LHCN-M2 (cell line): ENCODE measurements at regions not wholly inside any gene's neighbourhood (a gene's known extent, or its start where the extent isn't known, plus 50 kb on each side); places are given as distances from the start of the nearest gene placed in this dataset.

Experiments used
- DNase-seq: peaks from one replicate; pipeline ENCODE4 v3.0.0-alpha.2; 2012; ENCODE audit warnings: low read depth

DNA sequence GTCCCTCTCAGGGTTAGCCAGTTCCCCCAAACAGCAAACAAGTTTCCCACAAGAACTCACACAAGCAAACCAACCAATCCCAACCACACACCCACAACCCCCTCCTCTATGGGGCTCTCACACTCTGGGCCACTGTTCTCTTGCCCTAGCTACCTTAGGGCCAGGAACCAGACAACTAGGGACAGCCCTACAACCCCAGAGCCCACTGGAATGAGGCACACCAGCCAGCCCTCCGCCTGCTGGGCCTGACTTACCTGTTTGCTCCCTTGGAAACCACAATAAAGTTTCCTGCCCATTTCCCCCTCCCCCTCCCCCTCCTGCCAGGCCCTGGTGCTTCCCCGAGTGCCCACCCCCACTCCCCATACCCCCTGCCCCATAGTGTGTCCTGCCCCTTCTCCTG, 132.6 kb downstream of the WDR11 start:
- DNase-seq, result no peak

DNA sequence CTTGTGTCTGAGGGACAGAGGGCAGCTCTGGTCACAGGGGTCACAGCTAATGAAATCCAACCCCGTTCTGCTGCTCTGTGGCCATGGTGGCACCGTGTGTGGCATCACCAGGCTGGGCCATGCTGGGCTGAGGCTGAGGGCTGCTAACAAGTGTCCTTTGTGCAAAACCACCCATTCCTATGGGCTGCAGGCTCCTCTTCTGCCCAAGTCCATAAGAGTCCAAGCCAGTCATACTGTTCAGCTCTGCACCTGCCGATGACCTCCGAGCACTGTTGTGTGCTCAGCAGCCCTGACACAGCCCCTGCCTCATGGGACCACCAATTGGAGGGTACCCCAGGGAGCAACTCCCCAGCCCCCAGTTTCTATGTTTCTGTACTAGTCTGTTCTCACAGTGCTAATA, 133.1 kb downstream of the WDR11 start:
- no peak for DNase-seq

DNA sequence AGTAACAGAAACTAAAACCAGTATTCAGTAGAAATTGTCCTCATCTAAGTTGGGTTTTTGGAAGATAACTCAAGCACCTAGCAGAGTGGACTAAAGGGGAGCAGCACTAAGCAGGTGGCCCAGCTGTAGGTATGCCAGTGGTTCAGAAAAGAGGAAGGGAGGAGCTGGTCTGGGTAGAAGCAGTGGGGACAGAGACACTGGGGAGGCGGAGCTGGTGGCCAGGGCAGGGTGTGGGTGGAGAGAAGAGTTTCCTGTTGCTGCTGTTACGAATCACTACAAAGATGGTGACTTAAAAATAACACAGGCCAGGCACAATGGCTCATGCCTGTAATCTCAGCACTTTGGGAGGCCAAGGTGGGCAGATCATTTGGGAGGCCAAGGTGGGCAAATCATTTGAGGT, 136.2 kb downstream of the WDR11 start:
- no peak for DNase-seq

DNA sequence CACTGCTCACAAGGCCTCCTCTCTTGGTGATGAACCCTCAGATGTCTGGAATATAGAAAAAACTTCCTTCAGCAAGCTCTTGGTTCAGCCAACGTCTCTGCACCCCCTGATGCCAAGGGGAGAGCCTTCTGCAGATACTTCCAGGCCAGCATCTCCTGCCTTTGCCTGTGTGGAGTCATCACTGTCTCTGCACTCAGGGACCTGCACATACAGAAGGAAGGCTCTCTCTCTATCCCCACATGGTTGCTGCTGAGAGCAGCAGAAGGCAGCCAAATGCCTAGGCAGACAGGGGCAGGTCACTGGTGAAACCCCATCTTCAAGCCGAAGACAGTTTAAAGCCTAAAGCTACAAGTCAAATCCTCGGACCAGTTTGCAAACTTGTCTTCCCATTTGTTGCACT, 137.6 kb downstream of the WDR11 start:
- DNase-seq, result no peak

DNA sequence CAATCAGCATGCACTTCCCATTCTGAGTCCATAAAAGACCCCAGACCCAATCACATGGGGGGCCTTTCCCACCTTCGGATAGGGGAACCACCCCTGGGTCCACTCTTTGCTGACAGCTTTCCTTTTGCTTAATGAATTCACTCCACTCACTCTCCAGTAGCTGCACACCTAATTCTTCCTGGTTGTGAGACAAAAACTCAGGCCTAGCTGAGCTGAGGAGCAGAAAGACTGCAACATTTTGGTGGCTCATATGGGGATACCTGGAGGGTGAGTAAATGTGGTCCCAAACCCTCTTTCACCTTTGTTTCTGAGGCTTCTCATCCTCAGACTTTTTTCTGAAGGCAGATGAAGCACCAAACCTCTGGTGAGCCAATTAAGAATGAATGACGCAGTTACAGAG, 138.1 kb downstream of the WDR11 start:
- no peak for DNase-seq

DNA sequence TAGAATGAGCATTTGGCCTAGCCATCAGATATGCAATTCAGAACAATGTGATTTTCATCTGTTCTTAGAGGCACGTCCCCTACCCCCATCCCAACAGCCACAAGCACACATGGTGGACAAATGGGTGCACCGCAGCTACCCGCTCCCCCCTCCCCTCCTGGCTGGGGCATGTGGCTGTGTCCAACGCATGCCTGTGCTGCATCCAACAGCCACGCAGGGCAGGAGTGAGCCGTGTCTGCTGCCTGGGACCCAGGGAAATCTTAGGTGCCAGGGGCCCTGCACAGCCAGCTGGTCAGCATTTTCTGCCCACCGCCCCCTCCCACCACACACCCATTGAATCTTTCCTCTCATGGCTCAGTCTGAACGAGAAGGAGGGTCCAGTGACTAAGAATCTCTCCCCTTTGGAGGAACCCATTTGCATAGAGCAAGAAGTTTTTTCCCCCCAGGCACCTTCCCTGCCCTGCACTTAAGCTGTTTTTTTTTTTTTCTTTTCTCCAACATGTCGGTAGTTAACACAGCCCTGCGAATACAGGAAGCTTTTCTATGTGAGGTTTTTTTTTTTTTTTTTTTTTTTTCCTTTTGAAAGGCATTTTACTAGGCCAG, 138.9 kb downstream of the WDR11 start:
- no peak for DNase-seq

DNA sequence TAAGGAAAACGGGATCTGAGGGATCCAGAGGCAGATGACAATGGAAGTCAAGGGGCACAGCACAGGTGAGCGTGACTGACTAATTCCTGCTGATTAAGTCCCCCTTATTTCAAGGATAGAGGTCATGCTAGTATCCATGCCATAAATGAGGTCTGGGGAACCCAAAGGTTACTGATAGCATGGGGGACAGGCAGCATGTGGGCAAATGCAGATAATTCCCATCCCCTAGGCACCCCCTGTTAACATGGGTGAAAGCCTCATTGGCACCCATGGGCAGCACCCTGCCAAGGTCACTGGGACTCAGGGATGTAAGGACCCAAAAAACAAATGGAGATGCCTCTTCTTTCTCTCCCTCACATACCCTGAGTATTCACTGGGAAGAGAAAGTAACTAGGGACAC, 139.7 kb downstream of the WDR11 start:
- DNase-seq, result no peak

DNA sequence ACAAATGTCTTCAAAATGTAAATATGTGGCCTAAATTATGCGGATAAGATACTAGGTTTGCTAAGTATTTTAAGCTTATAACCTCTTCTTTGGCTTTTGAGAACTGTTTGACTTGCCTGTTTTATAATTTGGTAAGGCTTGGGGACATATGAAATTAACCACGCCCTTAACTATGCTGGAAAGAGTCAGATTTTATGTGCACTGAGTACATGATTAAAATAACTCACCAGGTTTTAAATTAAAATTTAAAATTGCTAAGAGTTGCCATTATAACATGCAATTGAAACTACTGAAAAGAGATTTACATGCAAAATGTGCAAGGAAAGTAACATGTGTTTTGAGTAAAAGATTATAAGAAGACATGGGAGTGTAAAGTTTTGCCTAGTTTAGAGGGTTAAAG, 141.9 kb downstream of the WDR11 start:
- DNase-seq, result no peak

DNA sequence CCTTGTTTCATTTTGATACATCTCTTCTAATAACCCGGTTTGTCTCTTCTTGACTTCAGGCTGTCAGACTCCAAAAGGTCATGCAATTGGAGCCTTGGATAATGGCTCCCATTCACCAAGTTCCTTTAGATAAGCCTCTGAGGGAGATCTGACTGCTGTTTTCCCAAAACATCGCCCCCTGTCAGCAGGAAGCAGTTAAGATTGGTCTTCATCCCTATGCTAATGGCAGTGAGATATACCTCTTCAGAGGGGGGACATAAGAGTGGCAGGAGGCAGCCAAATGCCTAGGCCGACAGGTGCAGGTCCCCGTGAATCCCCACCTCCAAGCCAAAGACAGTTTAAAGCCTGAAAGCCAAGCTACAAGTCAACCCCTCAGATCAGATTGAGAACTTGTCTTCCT, 144.6 kb downstream of the WDR11 start:
- no peak for DNase-seq

DNA sequence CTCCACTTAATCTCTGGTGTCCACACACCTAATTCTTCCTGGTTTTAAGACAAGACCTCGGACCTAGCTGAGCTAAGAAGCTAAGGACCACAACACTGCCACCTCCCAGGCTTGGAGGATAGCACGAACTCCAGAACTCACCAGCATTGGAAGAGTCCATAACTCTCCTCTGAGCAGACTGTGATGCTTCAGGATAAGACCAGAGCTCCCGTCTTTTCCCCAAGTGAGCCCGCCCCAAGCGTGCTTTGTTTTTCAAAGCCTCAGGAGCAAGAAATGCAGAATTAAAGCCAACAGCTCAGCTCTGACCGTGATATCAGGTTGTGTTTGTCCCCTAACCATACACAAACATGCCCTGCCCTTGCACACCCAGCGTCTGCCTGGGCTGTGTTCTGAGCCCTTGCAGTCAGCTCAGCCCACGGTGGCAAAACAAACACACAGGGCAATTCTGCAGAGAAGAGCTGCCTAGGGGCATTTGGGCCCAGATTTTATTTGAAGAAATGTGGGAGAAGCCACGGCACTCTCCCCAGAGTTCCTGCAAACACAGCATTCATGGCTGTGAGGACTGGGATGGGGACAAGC, 145.4 kb downstream of the WDR11 start:
- no peak for DNase-seq

DNA sequence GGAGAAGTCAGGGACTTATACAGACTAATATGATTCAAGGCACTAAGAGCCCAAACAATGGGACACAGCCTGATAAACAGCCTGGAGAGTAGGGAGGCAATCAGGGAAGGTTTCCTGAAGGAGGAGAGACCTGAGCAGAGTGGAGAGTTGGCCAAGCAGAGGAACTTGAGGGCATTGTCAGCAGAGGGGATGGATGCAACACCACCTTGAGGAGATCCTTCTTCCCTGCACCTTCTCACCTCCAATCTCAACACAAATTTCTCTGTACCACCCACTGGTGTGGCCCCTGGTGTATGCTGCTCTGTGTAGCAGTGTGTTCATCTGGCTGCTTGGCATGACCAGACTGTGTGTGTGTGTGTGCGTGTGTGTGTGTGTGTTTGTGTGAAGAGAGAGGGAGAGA, 146.2 kb downstream of the WDR11 start:
- DNase-seq, result no peak

DNA sequence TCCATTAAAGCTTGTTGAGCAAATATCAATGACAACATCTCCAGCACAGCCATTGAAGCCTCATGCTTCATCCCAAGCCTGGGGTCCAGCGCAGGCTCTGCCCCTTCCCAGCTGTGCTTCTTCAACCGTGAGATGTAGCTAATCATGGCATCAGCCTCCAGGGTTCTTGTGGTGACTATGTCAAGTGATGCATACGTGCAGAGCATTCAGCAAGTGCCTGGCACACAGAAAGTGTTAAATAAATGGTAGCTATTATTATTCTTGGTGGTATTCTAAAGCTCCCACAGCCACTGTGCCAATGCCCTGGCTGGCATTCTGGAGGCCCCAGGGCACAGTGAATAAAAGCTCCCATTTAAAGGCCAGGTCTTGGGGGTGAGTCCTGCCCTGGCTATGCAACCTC, 146.6 kb downstream of the WDR11 start:
- DNase-seq, result no peak

DNA sequence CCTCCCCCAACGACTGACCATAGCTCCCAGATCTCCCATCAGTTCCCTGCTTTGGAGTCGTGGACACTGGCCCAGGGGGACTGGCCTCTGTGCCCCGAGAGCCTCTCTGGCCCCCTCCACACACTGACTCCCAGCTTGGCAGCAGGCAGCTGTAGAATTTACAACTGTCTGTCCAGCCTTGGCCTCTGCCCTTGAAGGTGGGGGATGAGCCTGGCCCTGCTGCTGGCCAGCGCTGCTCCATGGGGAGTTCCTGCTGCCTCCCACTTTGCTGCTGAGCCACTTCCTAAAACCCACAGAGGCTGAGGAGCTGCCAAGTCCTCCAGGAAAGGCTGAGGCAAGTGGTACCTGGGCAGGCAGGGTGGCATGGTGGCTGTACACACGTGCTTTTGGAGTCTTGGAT, 147.1 kb downstream of the WDR11 start:
- DNase-seq, result no peak

DNA sequence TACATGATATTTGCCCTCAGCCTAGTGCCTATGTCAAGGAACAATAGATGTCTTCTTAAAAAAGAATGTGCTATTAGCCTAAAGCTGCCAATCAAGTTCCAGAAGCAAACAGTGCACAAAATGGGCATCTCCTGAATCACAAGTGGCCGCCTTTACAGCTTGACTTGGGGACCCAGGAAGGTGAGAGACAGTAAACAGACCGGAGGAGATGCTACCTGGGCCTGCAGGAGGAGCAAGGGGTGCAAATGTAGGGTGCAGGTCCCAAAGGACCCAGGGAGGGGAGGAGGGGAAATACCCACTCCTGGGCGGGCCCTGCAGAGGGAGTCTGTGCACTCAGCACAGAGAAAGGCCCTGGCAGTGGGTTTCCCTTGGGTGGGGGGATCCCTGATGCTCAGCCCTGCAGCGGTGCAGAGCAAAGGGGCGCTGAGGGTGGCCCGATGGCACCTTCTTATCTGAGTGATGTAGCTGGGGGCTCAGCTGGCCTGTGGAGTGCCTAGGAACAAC, 147.7 kb downstream of the WDR11 start:
- DNase-seq, result no peak

DNA sequence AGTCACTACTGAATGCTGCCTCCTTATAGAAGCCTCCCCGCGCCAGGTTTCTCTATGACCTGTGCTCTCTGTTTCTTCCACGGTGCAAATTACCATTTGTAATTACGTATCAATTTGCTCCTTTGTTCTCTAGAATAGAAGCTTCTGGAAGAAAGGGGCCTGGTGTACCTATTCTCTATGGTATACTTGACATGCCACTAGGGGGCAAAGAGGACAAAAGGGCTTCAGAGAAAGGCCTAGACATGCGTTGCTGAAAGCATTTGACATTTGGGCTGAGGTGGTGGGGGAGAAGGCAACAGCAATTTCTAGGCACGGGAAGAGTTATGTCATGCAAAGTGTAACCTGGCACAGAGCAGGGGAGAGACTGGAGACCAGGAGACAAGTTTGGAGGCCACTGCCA, 148.7 kb downstream of the WDR11 start:
- DNase-seq, result no peak

DNA sequence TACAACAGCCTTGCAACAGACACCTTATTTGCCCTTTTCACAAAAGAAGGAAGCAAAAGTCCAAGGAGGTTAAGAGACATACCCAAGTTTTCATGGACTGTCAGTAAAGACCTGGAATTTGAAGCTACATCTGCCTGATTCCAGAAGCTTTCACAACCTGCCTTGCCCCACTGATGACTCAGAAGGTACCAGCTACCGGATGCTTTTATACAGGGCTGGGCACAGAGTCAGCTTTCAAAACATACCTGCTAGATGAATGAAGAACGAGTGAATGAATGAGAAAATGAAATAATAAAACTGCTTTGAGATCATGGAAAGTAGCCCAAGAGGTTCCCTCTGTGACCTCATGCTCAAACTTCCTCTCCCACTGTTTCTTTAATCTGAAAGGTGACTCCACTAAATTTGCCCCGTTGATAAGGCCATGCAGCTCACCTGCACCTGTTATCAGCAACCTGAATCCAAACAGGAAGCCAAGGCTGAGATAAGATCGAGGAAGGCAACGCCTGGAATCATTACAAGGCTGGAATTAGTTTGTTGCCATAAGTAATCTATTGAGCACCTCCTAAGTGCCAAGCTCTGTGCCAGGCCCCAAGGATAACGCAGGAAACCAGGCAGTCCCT, 151.5 kb downstream of the WDR11 start:
- no peak for DNase-seq

DNA sequence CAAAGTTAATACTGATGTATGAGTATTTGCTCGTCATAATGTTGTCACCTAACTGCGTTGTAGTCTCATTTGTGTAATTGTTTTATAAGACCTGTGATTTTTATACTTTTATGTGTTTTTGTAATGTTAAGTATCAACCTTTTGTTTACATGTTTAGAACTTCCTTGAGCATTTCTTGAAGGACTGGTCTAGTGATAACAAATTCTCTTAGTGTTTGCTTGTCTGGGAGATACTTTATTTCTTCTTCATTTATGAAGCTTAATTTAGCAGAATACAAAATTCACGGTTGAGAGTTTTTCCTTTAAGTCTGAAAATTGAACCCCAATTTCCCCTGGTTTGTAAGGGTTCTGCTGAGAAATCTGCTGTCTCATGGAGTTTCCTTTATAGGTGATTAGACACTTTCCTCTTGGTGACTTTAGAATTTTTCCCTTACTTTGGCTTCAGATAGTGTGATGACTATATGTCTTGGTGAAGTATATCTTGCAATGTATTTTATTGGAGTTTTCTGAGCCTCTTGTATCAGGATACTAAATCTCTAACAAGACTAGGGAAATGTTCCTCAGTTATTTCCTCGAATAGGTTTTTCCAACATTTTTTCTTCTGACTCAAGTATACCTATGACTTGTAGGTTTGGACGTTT, 154.9 kb downstream of the WDR11 start:
- DNase-seq, result no peak

DNA sequence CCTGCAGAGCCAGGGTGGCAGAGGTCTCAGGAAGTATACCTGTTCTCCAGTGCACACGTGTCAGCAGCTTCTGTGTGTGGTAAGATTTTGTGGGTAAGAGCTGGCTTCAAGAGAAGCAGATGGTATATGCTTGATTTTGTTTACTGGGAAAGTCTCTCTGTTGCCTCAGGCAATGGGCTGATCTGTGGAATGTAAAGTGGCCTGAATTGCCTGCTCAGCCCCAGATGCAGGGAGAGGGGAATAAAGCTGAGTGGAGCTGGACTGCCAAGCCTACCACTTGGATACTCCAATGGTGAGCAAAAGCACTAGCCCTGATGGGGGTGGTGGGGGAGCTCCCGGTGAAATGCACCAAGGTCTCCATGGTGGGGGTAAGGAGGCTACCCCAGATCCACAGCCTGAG, 156.1 kb downstream of the WDR11 start:
- no peak for DNase-seq

DNA sequence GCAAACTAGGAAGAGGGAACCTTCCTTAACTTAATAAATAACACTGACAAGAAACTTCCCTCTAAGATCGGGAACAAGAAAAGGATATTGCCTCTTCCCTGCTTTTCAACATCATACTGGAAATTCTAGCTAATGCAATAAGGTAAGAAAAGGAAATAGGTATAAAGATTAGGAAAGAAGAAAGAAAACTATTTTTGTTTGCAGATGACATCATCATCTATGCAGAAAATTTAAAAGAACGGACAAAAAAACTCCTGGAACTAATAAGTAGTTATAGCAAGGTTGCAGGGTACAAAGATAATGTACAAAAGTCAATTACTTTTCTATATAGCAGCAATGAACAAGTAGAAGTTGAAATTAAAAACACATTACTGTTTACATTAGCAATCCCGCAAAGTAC, 164.8 kb downstream of the WDR11 start:
- DNase-seq, result no peak

DNA sequence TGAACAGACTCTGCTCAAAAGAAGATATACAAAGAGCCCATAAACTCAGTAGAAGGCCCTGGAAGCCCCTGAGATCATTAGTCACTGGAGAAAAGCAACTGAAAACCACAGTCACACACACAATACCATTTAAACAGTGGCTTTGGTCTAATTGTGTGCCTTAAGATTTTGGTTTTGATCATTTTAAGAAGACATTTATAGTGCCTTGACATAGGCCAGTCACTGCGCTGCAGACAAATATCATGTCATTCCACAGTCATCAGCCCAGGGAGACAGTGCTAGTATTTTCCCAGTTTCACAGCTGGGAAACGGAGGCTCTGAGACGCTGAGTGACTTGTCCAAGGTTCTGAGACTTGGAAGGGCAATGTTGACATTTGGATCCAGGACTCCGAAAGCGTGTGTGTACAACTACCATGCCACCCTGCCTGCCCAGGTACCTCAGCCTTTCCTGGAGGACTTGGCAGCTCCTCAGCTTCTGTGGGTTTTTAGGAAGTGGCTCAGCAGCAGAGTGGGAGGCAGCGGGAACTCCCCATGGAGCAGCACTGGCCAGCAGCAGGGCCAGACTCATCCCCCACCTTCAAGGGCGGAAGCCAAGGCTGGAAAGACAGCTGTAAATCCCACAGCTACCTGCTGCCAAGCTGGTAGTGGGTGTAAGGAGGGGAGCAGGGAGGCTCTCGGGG, 173.9 kb downstream of the WDR11 start:
- no peak for DNase-seq

DNA sequence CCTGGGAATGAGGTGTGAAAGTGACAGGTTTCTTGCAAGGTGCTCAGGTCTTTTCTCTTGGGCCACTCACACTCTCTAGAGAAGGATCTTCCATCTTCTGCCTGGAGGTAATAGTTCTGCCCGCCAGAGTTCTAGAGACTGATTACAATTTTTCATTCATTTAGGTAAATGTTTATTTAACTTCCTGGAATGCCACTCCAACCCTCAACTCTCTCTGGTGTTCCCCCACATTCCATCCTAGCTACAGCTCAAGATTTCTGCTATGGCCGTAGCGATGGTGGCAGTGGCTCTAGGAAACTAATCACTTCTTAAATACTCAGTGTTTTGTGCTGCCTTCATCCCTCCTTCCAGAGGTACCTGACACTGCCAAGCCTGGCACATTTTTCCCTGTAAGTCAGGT, 174.6 kb downstream of the WDR11 start:
- DNase-seq, result no peak

DNA sequence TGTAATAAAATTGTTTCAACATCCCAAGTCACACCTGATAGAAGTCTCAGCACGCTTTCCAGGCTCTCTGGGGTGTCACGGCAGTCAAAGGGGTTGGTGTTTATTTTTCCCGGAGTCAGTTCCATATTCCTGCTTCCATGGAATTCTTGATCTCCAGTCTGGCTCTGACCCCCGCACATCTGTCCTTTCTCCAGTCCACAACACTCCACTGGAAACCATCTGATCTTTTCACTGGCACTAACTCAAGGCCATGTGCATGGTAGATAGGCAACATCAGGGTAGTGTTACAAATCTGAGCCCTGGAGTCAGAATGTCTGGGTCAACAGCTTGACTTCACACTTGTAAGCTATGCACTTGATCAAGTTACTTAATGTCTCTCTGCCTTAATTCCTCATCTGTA, 176.2 kb downstream of the WDR11 start:
- no peak for DNase-seq
